ENCODE measurements at regions not wholly inside any gene's neighbourhood (a gene's known extent, or its start where the extent isn't known, plus 50 kb on each side); places are given as distances from the start of the nearest gene placed in this dataset.

GRCh38 chr2:240232264-240232915 is 91.9 kb upstream of the OTOS start:
- no peak for TF ChIP-seq EZH2phosphoT487 (IDR thresholded peaks at IDR 0.05; ENCODE audit: insufficient read depth, low read depth)
- no peak for TF ChIP-seq EZH2 (IDR thresholded peaks at IDR 0.05; ENCODE audit: insufficient read depth, poor library complexity, severe bottlenecking)

All from GM23248 (cell line).